Mesothelial cell of epicardium (in vitro differentiated cells): ENCODE measurements at regions not wholly inside any gene's neighbourhood (a gene's known extent, or its start where the extent isn't known, plus 50 kb on each side); places are given as distances from the start of the nearest gene placed in this dataset.
A peak's percentile ranks its signal among the peaks of the same experiment; 100 is the strongest.

Experiments
- DNase-seq, 2 experiments: peaks; one replicate each; pipeline ENCODE4 v3.0.0; 2021; ENCODE audit warnings: low spot score in 2 of 2; ENCODE audit not compliant: unreplicated experiment in 2 of 2
- H3K27ac Mint-ChIP-seq: 2 replicates; pipeline ENCODE4 v1.8.0; 2021; ENCODE audit warnings: mixed read lengths
- H3K27me3 Mint-ChIP-seq: 2 replicates; pipeline ENCODE4 v1.8.0; 2021; ENCODE audit warnings: low read depth, mixed read lengths
- H3K36me3 Mint-ChIP-seq: 2 replicates; pipeline ENCODE4 v1.8.0; 2021; ENCODE audit warnings: mixed read lengths
- H3K4me1 Mint-ChIP-seq: 2 replicates; pipeline ENCODE4 v1.8.0; 2021; ENCODE audit warnings: mixed read lengths
- H3K4me3 Mint-ChIP-seq: 2 replicates; pipeline ENCODE4 v1.8.0; 2021; ENCODE audit warnings: mild to moderate bottlenecking, moderate library complexity, mixed read lengths
- H3K9me3 Mint-ChIP-seq: 2 replicates; pipeline ENCODE4 v1.8.0; 2021; ENCODE audit warnings: mixed read lengths
- TF ChIP-seq, protein P1 (sequence below): fragments of 200-600 bp; sonication (generic); IDR thresholded peaks from one replicate; pipeline ENCODE4 v1.5.0; 2021; ENCODE audit warnings: antibody characterized with exemption; ENCODE audit not compliant: unreplicated experiment

DNA sequence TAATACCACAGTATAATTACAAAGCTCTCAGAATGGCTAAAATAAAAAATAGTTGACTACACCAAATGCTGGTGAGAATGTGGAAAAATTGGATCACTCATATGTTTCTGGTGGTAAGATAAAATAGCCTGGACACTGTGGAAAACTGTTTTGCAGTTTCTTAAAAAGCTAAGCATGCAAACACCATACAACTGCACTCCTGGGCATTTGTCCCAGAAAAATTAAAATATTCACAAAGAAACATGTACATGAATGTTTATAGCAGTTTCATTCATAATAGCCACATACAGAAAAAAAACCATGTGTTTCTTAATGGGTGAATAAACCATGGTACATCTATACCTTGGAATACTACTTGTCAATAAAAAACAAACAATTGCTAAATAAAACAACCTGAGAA lies 172.9 kb downstream of the AHR start:
- peaks cover 3% of the 10 kb centered on the region for H3K4me1 Mint-ChIP-seq

DNA sequence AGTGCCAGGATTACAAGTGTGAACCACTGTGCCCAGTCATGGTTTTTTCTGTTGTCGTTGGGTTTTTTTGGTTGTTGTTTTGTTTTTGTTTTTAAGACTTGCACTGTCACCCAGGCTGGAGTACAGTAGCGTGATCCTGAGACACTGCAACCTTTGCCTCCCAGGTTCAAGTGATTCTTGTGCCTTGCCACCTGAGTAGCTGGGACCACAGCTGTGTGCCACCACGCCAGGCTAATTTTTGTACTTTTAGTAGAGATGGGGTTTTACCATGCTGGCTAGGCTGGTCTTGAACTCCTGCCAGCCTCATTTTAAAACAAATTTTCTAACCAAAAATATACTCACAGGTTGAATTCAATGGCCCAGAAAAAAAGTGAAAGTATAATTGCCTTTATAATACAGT lies 174.1 kb downstream of the AHR start:
- TF ChIP-seq, protein P1, sequence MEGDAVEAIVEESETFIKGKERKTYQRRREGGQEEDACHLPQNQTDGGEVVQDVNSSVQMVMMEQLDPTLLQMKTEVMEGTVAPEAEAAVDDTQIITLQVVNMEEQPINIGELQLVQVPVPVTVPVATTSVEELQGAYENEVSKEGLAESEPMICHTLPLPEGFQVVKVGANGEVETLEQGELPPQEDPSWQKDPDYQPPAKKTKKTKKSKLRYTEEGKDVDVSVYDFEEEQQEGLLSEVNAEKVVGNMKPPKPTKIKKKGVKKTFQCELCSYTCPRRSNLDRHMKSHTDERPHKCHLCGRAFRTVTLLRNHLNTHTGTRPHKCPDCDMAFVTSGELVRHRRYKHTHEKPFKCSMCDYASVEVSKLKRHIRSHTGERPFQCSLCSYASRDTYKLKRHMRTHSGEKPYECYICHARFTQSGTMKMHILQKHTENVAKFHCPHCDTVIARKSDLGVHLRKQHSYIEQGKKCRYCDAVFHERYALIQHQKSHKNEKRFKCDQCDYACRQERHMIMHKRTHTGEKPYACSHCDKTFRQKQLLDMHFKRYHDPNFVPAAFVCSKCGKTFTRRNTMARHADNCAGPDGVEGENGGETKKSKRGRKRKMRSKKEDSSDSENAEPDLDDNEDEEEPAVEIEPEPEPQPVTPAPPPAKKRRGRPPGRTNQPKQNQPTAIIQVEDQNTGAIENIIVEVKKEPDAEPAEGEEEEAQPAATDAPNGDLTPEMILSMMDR: no peak
- Mint-ChIP-seq H3K27me3 (no peaks in the 10 kb centered on the region), H3K9me3 (peaks cover 22% of the 10 kb centered on the region), H3K27ac (no peak overlapping the region), H3K4me1 (peaks cover 3% of the 10 kb centered on the region), H3K4me3 (no peak overlapping the region), H3K36me3 (peaks cover 4% of the 10 kb centered on the region)
- DNase-seq: no peak

More for the DNA sequence above, 172.9 kb downstream of the AHR start:
- TF ChIP-seq, protein P1: no peak
- H3K4me3 Mint-ChIP-seq: no peak overlapping the region
- no peaks in the 10 kb centered on the region for H3K27me3 Mint-ChIP-seq
- H3K36me3 Mint-ChIP-seq: peaks cover 4% of the 10 kb centered on the region
- no peak for DNase-seq
- H3K27ac Mint-ChIP-seq: no peak overlapping the region
- peaks cover 22% of the 10 kb centered on the region for H3K9me3 Mint-ChIP-seq

DNA sequence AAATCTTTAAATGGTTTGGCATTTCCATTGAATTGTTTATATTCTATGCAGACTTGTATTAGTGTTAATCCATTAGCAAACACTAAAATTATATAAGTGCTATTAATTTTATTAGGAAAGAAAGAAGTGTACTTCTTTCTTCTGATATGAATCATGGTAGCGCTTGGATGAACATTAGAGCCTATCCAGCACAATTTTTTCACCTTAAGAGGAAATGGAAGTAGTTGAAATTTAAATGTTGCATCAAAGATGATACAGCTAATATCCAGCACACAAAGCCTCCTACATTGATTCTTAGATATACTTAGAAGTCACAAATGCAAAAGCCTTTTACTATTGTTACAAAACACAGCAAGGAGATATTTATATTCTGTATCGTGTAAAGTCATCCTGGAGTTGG lies 174.5 kb downstream of the AHR start:
- H3K27me3 Mint-ChIP-seq: no peaks in the 10 kb centered on the region
- peaks cover 4% of the 10 kb centered on the region for H3K36me3 Mint-ChIP-seq
- TF ChIP-seq, protein P1: no peak
- no peak for DNase-seq
- peaks cover 3% of the 10 kb centered on the region for H3K4me1 Mint-ChIP-seq
- peaks cover 22% of the 10 kb centered on the region for H3K9me3 Mint-ChIP-seq
- no peak overlapping the region for H3K27ac Mint-ChIP-seq
- no peak overlapping the region for H3K4me3 Mint-ChIP-seq

DNA sequence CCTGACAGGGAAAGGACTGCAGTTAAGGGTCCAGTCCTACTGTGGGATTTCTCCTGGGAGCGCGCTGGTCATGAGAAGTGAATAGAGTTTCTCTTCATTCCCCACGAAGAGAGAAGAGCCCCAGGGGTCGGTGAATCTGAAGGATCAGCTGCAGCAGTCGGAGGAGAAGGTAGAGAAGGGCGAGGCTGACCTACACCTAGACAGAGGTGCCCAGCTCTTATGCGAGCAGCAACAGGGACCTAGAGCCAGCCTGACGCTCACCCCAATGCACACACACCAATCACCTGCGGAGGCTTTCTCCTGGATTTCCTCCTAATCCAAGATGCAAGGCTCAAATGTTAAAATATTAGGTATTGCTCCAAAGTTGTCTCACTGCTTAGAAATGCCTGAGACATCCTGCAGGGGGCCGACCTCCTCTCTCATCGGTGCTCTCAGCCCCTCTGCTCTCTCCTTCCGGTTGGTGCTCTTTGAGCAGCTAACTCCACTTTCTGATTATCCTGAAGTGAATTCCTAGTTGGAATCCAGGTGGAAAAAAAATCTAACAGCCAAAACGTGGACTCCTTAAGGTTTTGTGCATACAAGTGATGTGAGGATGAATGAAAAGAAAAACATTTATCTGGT lies 176.4 kb downstream of the AHR start:
- Mint-ChIP-seq H3K9me3 (peaks cover 11% of the 10 kb centered on the region), H3K36me3 (peaks cover 4% of the 10 kb centered on the region), H3K27ac (no peak overlapping the region), H3K4me1 (peaks cover 3% of the 10 kb centered on the region), H3K27me3 (no peaks in the 10 kb centered on the region), H3K4me3 (no peak overlapping the region)
- DNase-seq: no peak
- TF ChIP-seq, protein P1: peak; percentile 18

DNA sequence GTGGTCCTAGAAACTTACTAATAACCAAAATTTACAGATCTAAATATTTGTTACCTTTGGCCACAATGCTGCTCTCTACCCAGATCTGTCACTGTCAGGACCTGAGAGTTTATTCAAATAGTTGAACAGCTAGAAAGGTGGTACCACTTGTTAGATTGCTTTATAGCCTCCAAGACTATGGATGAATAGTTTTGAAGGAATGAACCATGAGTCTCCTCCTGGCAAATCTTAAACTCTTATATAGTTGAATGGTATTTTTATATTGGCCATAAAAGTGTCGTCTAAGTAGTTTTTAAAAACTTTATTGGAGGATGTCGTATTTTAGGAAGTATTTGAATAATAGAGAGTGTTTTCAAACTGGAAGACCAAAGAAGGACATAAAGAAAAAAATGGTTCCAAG lies 178.7 kb downstream of the AHR start:
- H3K9me3 Mint-ChIP-seq: no peaks in the 10 kb centered on the region
- no peaks in the 10 kb centered on the region for H3K36me3 Mint-ChIP-seq
- H3K4me3 Mint-ChIP-seq: no peak overlapping the region
- TF ChIP-seq, protein P1: no peak
- no peaks in the 10 kb centered on the region for H3K27me3 Mint-ChIP-seq
- DNase-seq: no peak
- H3K4me1 Mint-ChIP-seq: peaks cover 3% of the 10 kb centered on the region
- no peak overlapping the region for H3K27ac Mint-ChIP-seq

DNA sequence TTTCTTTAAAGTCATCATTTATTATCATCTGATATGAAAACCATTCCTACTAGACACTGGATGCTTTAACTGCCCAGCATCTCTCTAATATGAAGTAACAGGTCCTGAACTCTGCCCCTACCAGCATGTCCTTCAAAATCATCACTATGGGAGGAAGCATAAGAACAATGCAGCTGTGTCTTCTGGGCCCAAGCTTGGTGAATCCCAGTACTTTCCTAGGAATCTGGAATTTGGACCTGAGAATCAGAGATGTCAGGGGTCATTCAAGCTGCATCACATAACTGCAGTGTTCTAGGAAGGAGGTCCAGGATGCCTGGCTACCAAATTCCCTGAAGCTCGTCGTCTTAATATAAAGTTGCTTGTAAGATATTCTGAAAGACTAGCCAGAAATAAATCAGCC lies 182.7 kb downstream of the AHR start:
- Mint-ChIP-seq H3K36me3 (no peaks in the 10 kb centered on the region), H3K27me3 (no peaks in the 10 kb centered on the region), H3K4me3 (no peak overlapping the region), H3K27ac (no peak overlapping the region), H3K9me3 (no peaks in the 10 kb centered on the region), H3K4me1 (peaks cover 3% of the 10 kb centered on the region)
- TF ChIP-seq, protein P1: no peak
- DNase-seq: no peak
